Neural crest cell (in vitro differentiated cells): ENCODE measurements at regions not wholly inside any gene's neighbourhood (a gene's known extent, or its start where the extent isn't known, plus 50 kb on each side); places are given as distances from the start of the nearest gene placed in this dataset.
"Not testable (repeated sequence)": the region's sequence is repeated elsewhere in the genome, so short reads cannot be mapped to it uniquely, and the experiment has no call there.

Experiments
- DNase-seq: peaks from one replicate; pipeline ENCODE4 v3.0.0; 2021; ENCODE audit warnings: low read depth, mixed read lengths, low spot score
- H3K27ac Mint-ChIP-seq: one replicate; pipeline ENCODE4 v1.8.0; 2021; ENCODE audit warnings: mild to moderate bottlenecking, mixed read lengths; ENCODE audit not compliant: unreplicated experiment
- H3K27me3 Mint-ChIP-seq: 2 replicates; pipeline ENCODE4 v1.8.0; 2021; ENCODE audit warnings: low read depth, mild to moderate bottlenecking, mixed read lengths
- H3K36me3 Mint-ChIP-seq: 2 replicates; pipeline ENCODE4 v1.8.0; 2021; ENCODE audit warnings: low read depth, mild to moderate bottlenecking, mixed read lengths
- H3K4me1 Mint-ChIP-seq: 2 replicates; pipeline ENCODE4 v1.8.0; 2021; ENCODE audit warnings: mixed read lengths
- H3K4me3 Mint-ChIP-seq: one replicate; pipeline ENCODE4 v1.8.0; 2021; ENCODE audit warnings: mild to moderate bottlenecking, mixed read lengths
- H3K9me3 Mint-ChIP-seq: 2 replicates; pipeline ENCODE4 v1.8.0; 2021; ENCODE audit warnings: mixed read lengths
- CTCF ChIP-seq: fragments of 200-600 bp; sonication (generic); conservative IDR thresholded peaks from 2 replicates; pipeline ENCODE4 v1.5.0; 2021; ENCODE audit warnings: antibody characterized with exemption, mild to moderate bottlenecking

- no peak for TF ChIP-seq CTCF
- H3K4me1 Mint-ChIP-seq, result no peaks in the 10 kb centered on the region
- H3K36me3 Mint-ChIP-seq, result no peaks in the 10 kb centered on the region
- no peak overlapping the region for H3K27ac Mint-ChIP-seq
- H3K27me3 Mint-ChIP-seq, result no peaks in the 10 kb centered on the region
- no peak overlapping the region for H3K4me3 Mint-ChIP-seq
- no peaks in the 10 kb centered on the region for H3K9me3 Mint-ChIP-seq
- DNase-seq, result no peak
These were observed 454.1 kb downstream of the PDGFC start for GRCh38 chr4:156517546-156517945.

- TF ChIP-seq CTCF, result no peak
- Mint-ChIP-seq H3K27ac (no peak overlapping the region), H3K4me1 (no peaks in the 10 kb centered on the region)
These were observed 454.9 kb downstream of the PDGFC start for GRCh38 chr4:156516698-156517097.

GRCh38 chr4:156515295-156515694 is 456.3 kb downstream of the PDGFC start:
- no peak overlapping the region for H3K4me3 Mint-ChIP-seq
- no peak overlapping the region for H3K27ac Mint-ChIP-seq
- H3K27me3 Mint-ChIP-seq, result no peaks in the 10 kb centered on the region
- no peak for DNase-seq
- H3K9me3 Mint-ChIP-seq, result peaks cover 2% of the 10 kb centered on the region
- H3K36me3 Mint-ChIP-seq, result no peaks in the 10 kb centered on the region
- no peaks in the 10 kb centered on the region for H3K4me1 Mint-ChIP-seq
- no peak for TF ChIP-seq CTCF

More at GRCh38 chr4:156516698-156517097, 454.9 kb downstream of the PDGFC start:
- Mint-ChIP-seq H3K36me3 (no peaks in the 10 kb centered on the region), H3K9me3 (no peaks in the 10 kb centered on the region), H3K4me3 (no peak overlapping the region), H3K27me3 (no peaks in the 10 kb centered on the region)
- DNase-seq, result no peak

DNA sequence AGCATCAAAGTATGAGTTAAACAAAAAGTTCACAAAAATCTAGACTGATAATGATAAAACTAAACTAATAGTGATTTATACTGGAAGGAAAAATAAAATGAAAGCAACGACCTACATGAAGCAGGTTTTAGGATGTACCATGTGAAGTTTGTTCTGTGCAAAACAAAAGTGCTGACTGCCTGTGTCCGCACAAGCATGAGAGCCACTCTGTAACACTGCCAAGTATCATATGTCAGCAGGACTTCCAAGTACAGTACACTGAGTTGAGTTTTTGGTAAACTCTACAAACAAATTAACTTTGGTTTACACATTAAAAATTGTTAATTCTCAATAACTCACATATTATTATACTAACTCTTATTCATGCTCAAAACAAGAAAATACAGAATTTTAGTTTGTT is 459.0 kb downstream of the PDGFC start:
- Mint-ChIP-seq H3K27me3 (no peaks in the 10 kb centered on the region), H3K4me1 (no peaks in the 10 kb centered on the region), H3K27ac (no peak overlapping the region), H3K36me3 (no peaks in the 10 kb centered on the region), H3K4me3 (no peak overlapping the region), H3K9me3 (peaks cover 5% of the 10 kb centered on the region)
- DNase-seq, result no peak
- no peak for TF ChIP-seq CTCF

- H3K36me3 Mint-ChIP-seq, H3K27ac Mint-ChIP-seq, DNase-seq, H3K27me3 Mint-ChIP-seq, H3K4me3 Mint-ChIP-seq, H3K9me3 Mint-ChIP-seq, H3K4me1 Mint-ChIP-seq: not testable (repeated sequence)
These were observed 461.7 kb downstream of the PDGFC start for GRCh38 chr4:156509921-156510320.

- no peaks in the 10 kb centered on the region for H3K27me3 Mint-ChIP-seq
- H3K27ac Mint-ChIP-seq, result no peak overlapping the region
- peaks cover 4% of the 10 kb centered on the region for H3K9me3 Mint-ChIP-seq
- H3K4me1 Mint-ChIP-seq, result no peaks in the 10 kb centered on the region
- TF ChIP-seq CTCF, result no peak
- no peak overlapping the region for H3K4me3 Mint-ChIP-seq
- no peak for DNase-seq
- peaks cover 2% of the 10 kb centered on the region for H3K36me3 Mint-ChIP-seq
These were observed 466.2 kb downstream of the PDGFC start for GRCh38 chr4:156505341-156505955.
